Gastrocnemius medialis (tissue), 4 donors: ENCODE measurements at regions not wholly inside any gene's neighbourhood (a gene's known extent, or its start where the extent isn't known, plus 50 kb on each side); places are given as distances from the start of the nearest gene placed in this dataset.

Experiments
- ATAC-seq, 2 donors: fragments of 150-250 bp; one replicate each; pipeline ENCODE4 v1.9.1; 2016
- DNase-seq, 2 donors: peaks; one replicate each; pipeline ENCODE4 v3.0.0-alpha.2; 2019
- H3K27ac ChIP-seq, 4 donors: fragments of 200-600 bp; sonication (generic); 1 replicate in 1 of 4; 2 replicates in 3 of 4; pipeline ENCODE4 v1.5.1; 2016 to 2018; ENCODE audit warnings: mild to moderate bottlenecking in 2 of 4, moderate library complexity in 1 of 4
- H3K27me3 ChIP-seq, 3 donors: fragments of 200-600 bp; sonication (generic) in 2 of 3; 1 replicate in 1 of 3; 2 replicates in 2 of 3; pipeline versions ENCODE4 v1.5.1 to v1.6.0; 2016 to 2019; ENCODE audit warnings: mild to moderate bottlenecking in 1 of 3, moderate library complexity in 1 of 3
- H3K36me3 ChIP-seq, 2 donors: fragments of 200-600 bp; sonication (generic) in 1 of 2; one replicate each; pipeline ENCODE4 v1.5.1; 2017 to 2018
- H3K4me1 ChIP-seq, 2 donors: fragments of 200-600 bp; sonication (generic) in 1 of 2; one replicate each; pipeline ENCODE4 v1.5.1; 2016 to 2017; ENCODE audit warnings: mild to moderate bottlenecking in 2 of 2
- H3K4me3 ChIP-seq, 4 donors: fragments of 200-600 bp; sonication (generic) in 3 of 4; 1 replicate in 1 of 4; 2 replicates in 3 of 4; pipeline ENCODE4 v1.5.1; 2016 to 2019; ENCODE audit warnings: mild to moderate bottlenecking in 2 of 4
- H3K9me3 ChIP-seq, 3 donors: fragments of 200-600 bp; sonication (generic) in 2 of 3; 1 replicate in 1 of 3; 2 replicates in 2 of 3; pipeline ENCODE4 v1.5.1; 2016 to 2019
- POLR2A ChIP-seq, 2 donors: fragments of 450-650 bp; IDR thresholded peaks; one replicate each; pipeline ENCODE4 v1.6.1; 2017; ENCODE audit warnings: antibody characterized with exemption in 2 of 2, mild to moderate bottlenecking in 2 of 2, moderate library complexity in 2 of 2
- in situ Hi-C, 4 donors: fragments of 200-750 bp; cut with MboI; loops; one replicate each; pipeline versions ENCODE4 v1.15.0 to v1.8.0; 2017; ENCODE audit warnings: low sequenced_read_pairs in 4 of 4
- intact Hi-C: fragments of 100-400 bp; cut with DNase I; formaldehyde crosslinking; loops from one replicate; pipeline ENCODE4 v1.15.1; 2023; ENCODE audit warnings: low total_unique reads
- TF ChIP-seq, protein P1 (sequence below), 5 experiments: fragments of 450-650 bp in 3 of 5; fragments of 200-600 bp in 2 of 5; sonication (generic) in 2 of 5; IDR thresholded peaks in 4 of 5; conservative IDR thresholded peaks in 1 of 5; 1 replicate in 4 of 5; 2 replicates in 1 of 5; pipeline ENCODE4 v1.5.1; 2016 to 2019; ENCODE audit warnings: antibody characterized with exemption in 5 of 5, mild to moderate bottlenecking in 3 of 5, moderate library complexity in 3 of 5

GRCh38 chrX:11059933-11060332 is 51.2 kb upstream of the HCCS start:
- intact Hi-C loops = no loop called here
- ATAC-seq (no peak), DNase-seq (no peak)
- Histone ChIP-seq H3K4me1 (no peaks in the 10 kb centered on the region), H3K36me3 (no peaks in the 10 kb centered on the region), H3K27ac (no peak overlapping the region), H3K4me3 (no peak overlapping the region), H3K9me3 (no peaks in the 10 kb centered on the region), H3K27me3 (no peaks in the 10 kb centered on the region)
- in situ Hi-C loops = no loop called here
- TF ChIP-seq, protein P1, sequence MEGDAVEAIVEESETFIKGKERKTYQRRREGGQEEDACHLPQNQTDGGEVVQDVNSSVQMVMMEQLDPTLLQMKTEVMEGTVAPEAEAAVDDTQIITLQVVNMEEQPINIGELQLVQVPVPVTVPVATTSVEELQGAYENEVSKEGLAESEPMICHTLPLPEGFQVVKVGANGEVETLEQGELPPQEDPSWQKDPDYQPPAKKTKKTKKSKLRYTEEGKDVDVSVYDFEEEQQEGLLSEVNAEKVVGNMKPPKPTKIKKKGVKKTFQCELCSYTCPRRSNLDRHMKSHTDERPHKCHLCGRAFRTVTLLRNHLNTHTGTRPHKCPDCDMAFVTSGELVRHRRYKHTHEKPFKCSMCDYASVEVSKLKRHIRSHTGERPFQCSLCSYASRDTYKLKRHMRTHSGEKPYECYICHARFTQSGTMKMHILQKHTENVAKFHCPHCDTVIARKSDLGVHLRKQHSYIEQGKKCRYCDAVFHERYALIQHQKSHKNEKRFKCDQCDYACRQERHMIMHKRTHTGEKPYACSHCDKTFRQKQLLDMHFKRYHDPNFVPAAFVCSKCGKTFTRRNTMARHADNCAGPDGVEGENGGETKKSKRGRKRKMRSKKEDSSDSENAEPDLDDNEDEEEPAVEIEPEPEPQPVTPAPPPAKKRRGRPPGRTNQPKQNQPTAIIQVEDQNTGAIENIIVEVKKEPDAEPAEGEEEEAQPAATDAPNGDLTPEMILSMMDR (IDR thresholded peaks at IDR 0.05 in 4 of 5, conservative IDR thresholded peaks at IDR 0.05 in 1 of 5) = no peak
- TF ChIP-seq POLR2A (IDR thresholded peaks at IDR 0.05) = no peak
